Breast epithelium (tissue), 4 donors: ENCODE measurements at regions not wholly inside any gene's neighbourhood (a gene's known extent, or its start where the extent isn't known, plus 50 kb on each side); places are given as distances from the start of the nearest gene placed in this dataset.
"Not testable (repeated sequence)": the region's sequence is repeated elsewhere in the genome, so short reads cannot be mapped to it uniquely, and the experiment has no call there.

Experiments used
- DNase-seq, 2 donors: peaks; one replicate each; pipeline ENCODE4 v3.0.0-alpha.2; 2019; ENCODE audit warnings: low spot score in 2 of 2
- H3K27ac ChIP-seq, 2 donors: fragments of 200-600 bp; sonication (generic) in 1 of 2; one replicate each; pipeline ENCODE4 v1.5.1; 2016 to 2019; ENCODE audit warnings: mild to moderate bottlenecking in 1 of 2
- H3K27me3 ChIP-seq, 2 donors: fragments of 200-600 bp; sonication (generic) in 1 of 2; one replicate each; pipeline versions ENCODE4 v1.5.1 to v1.6.0; 2017 to 2019; ENCODE audit warnings: control low read depth in 1 of 2, mild to moderate bottlenecking in 1 of 2
- H3K36me3 ChIP-seq: fragments of 200-600 bp; one replicate; pipeline ENCODE4 v1.5.1; 2019
- H3K4me1 ChIP-seq, 2 donors: fragments of 200-600 bp; sonication (generic); one replicate each; pipeline ENCODE4 v1.5.1; 2016 to 2019; ENCODE audit warnings: control low read depth in 1 of 2
- H3K4me3 ChIP-seq, 3 donors: fragments of 200-600 bp; sonication (generic); 1 replicate in 2 of 3; 2 replicates in 1 of 3; pipeline ENCODE4 v1.5.1; 2016 to 2019; ENCODE audit warnings: mild to moderate bottlenecking in 3 of 3, moderate library complexity in 2 of 3
- H3K9me3 ChIP-seq, 2 donors: fragments of 200-600 bp; sonication (generic) in 1 of 2; one replicate each; pipeline ENCODE4 v1.5.1; 2016 to 2019; ENCODE audit warnings: control low read depth in 1 of 2
- CTCF ChIP-seq, 3 donors: fragments of 450-650 bp; IDR thresholded peaks; one replicate each; pipeline ENCODE4 v1.5.1; 2016 to 2017; ENCODE audit warnings: antibody characterized with exemption in 3 of 3, mild to moderate bottlenecking in 3 of 3, moderate library complexity in 3 of 3
- POLR2A ChIP-seq: fragments of 450-650 bp; IDR thresholded peaks from one replicate; pipeline ENCODE4 v1.6.1; 2016; ENCODE audit warnings: antibody characterized with exemption, mild to moderate bottlenecking, moderate library complexity
- POLR2AphosphoS5 ChIP-seq, 3 donors: sonication (generic); formaldehyde crosslinking; IDR thresholded peaks; one replicate each; pipeline ENCODE4 v1.6.1; 2017; ENCODE audit warnings: antibody characterized with exemption in 3 of 3
- intact Hi-C: fragments of 100-400 bp; cut with DNase I; formaldehyde crosslinking; loops from one replicate; pipeline ENCODE4 v1.15.1; 2023; ENCODE audit warnings: low total_unique reads

- no peak for DNase-seq
- Histone ChIP-seq H3K36me3 (no peaks in the 10 kb centered on the region), H3K27me3 (no peaks in the 10 kb centered on the region), H3K27ac (no peak overlapping the region), H3K9me3 (no peaks in the 10 kb centered on the region), H3K4me1 (no peaks in the 10 kb centered on the region), H3K4me3 (no peak overlapping the region)
- intact Hi-C loops: no loop called here
- TF ChIP-seq CTCF (IDR thresholded peaks at IDR 0.05) (no peak), POLR2A (no peak), POLR2AphosphoS5 (IDR thresholded peaks at IDR 0.05) (no peak)
Measured at GRCh38 chr4:81781799-81782198, 310.1 kb upstream of the RASGEF1B start.

GRCh38 chr4:81777718-81778117 lies 306.0 kb upstream of the RASGEF1B start:
- H3K27me3 ChIP-seq, H3K9me3 ChIP-seq, H3K4me1 ChIP-seq, H3K36me3 ChIP-seq, DNase-seq, H3K4me3 ChIP-seq, intact Hi-C loops, H3K27ac ChIP-seq: not testable (repeated sequence)

- no peak overlapping the region for H3K4me3 ChIP-seq
- no peaks in the 10 kb centered on the region for H3K36me3 ChIP-seq
- no peak for TF ChIP-seq CTCF (IDR thresholded peaks at IDR 0.05)
- no peak for TF ChIP-seq POLR2AphosphoS5 (IDR thresholded peaks at IDR 0.05)
- no peak for TF ChIP-seq POLR2A
- DNase-seq: no peak
- no peak overlapping the region for H3K27ac ChIP-seq
- H3K4me1 ChIP-seq: no peaks in the 10 kb centered on the region
- intact Hi-C loops: no loop called here
- H3K27me3 ChIP-seq: no peaks in the 10 kb centered on the region
- no peaks in the 10 kb centered on the region for H3K9me3 ChIP-seq
Measured at GRCh38 chr4:81776794-81777193, 305.1 kb upstream of the RASGEF1B start.

GRCh38 chr4:81773557-81773956 lies 301.9 kb upstream of the RASGEF1B start:
- Histone ChIP-seq H3K36me3 (no peaks in the 10 kb centered on the region), H3K4me3 (no peak overlapping the region), H3K27ac (no peak overlapping the region), H3K4me1 (no peaks in the 10 kb centered on the region), H3K9me3 (no peaks in the 10 kb centered on the region), H3K27me3 (no peaks in the 10 kb centered on the region)
- TF ChIP-seq POLR2AphosphoS5 (IDR thresholded peaks at IDR 0.05) (no peak), CTCF (IDR thresholded peaks at IDR 0.05) (no peak), POLR2A (no peak)
- DNase-seq: no peak
- intact Hi-C loops: no loop called here

- intact Hi-C loops: no loop called here
- Histone ChIP-seq H3K27me3 (no peaks in the 10 kb centered on the region), H3K9me3 (no peaks in the 10 kb centered on the region), H3K27ac (no peak overlapping the region), H3K36me3 (no peaks in the 10 kb centered on the region), H3K4me3 (no peak overlapping the region), H3K4me1 (no peaks in the 10 kb centered on the region)
- no peak for DNase-seq
- no peak for TF ChIP-seq POLR2AphosphoS5 (IDR thresholded peaks at IDR 0.05)
- no peak for TF ChIP-seq POLR2A
- TF ChIP-seq CTCF (IDR thresholded peaks at IDR 0.05): no peak
Measured at GRCh38 chr4:81771721-81772120, 300.0 kb upstream of the RASGEF1B start.

GRCh38 chr4:81769244-81769643 lies 297.5 kb upstream of the RASGEF1B start:
- Histone ChIP-seq H3K27ac (no peak overlapping the region), H3K9me3 (no peaks in the 10 kb centered on the region), H3K36me3 (no peaks in the 10 kb centered on the region), H3K4me3 (no peak overlapping the region), H3K4me1 (no peaks in the 10 kb centered on the region), H3K27me3 (no peaks in the 10 kb centered on the region)
- intact Hi-C loops: no loop called here
- no peak for DNase-seq
- TF ChIP-seq POLR2A (no peak), POLR2AphosphoS5 (IDR thresholded peaks at IDR 0.05) (no peak), CTCF (IDR thresholded peaks at IDR 0.05) (no peak)
